H9 (cell line): ENCODE measurements at regions not wholly inside any gene's neighbourhood (a gene's known extent, or its start where the extent isn't known, plus 50 kb on each side); places are given as distances from the start of the nearest gene placed in this dataset.

Experiments used
- DNase-seq: peaks from one replicate; pipeline ENCODE4 v3.0.0-alpha.2; 2017
- H2AFZ ChIP-seq: one replicate; pipeline ENCODE4 v1.6.1; 2013; ENCODE audit warnings: mild to moderate bottlenecking, low read length, control low read depth, moderate library complexity
- H2AK5ac ChIP-seq: 2 replicates; pipeline ENCODE4 v1.6.1; 2013; ENCODE audit warnings: low read length, control low read depth, mixed read lengths; ENCODE audit not compliant: insufficient read length
- H2BK120ac ChIP-seq: one replicate; pipeline ENCODE4 v1.6.1; 2013; ENCODE audit warnings: low read depth, mild to moderate bottlenecking, low read length, control low read depth, inconsistent platforms; ENCODE audit not compliant: poor library complexity, severe bottlenecking
- H2BK12ac ChIP-seq: 2 replicates; pipeline ENCODE4 v1.6.1; 2013; ENCODE audit warnings: low read length, control low read depth, mixed read lengths, low read depth; ENCODE audit not compliant: insufficient read length
- H2BK15ac ChIP-seq: 2 replicates; pipeline ENCODE4 v1.6.1; 2013; ENCODE audit warnings: low read depth, low read length, control low read depth
- H2BK20ac ChIP-seq: one replicate; pipeline ENCODE4 v1.6.1; 2013; ENCODE audit warnings: low read depth, mild to moderate bottlenecking, low read length, control low read depth, inconsistent platforms; ENCODE audit not compliant: poor library complexity, severe bottlenecking
- H2BK5ac ChIP-seq: 2 replicates; pipeline ENCODE4 v1.6.1; 2013; ENCODE audit warnings: low read length, control low read depth, mixed read lengths; ENCODE audit not compliant: insufficient read length
- H3K14ac ChIP-seq: 2 replicates; pipeline ENCODE4 v1.6.1; 2013; ENCODE audit warnings: low read length, control low read depth; ENCODE audit not compliant: insufficient read depth
- H3K18ac ChIP-seq: 2 replicates; pipeline ENCODE4 v1.6.1; 2013; ENCODE audit warnings: low read depth, mild to moderate bottlenecking, mixed read lengths, low read length, control low read depth; ENCODE audit not compliant: insufficient read length
- H3K23ac ChIP-seq: 2 replicates; pipeline ENCODE4 v1.6.1; 2013; ENCODE audit warnings: low read length, control low read depth, mixed read lengths, low read depth; ENCODE audit not compliant: insufficient read length
- H3K23me2 ChIP-seq: 2 replicates; pipeline ENCODE4 v1.6.1; 2013; ENCODE audit warnings: low read depth, mild to moderate bottlenecking, mixed read lengths, low read length, control low read depth; ENCODE audit not compliant: insufficient read length, poor library complexity, severe bottlenecking
- H3K27ac ChIP-seq: 2 replicates; pipeline ENCODE4 v1.5.1; 2013; ENCODE audit warnings: low read length, control low read depth, mixed read lengths, low read depth; ENCODE audit not compliant: insufficient read length
- H3K27me3 ChIP-seq: 2 replicates; pipeline ENCODE4 v1.6.1; 2013; ENCODE audit warnings: low read length, control low read depth, inconsistent platforms; ENCODE audit not compliant: insufficient read depth
- H3K4ac ChIP-seq: 2 replicates; pipeline ENCODE4 v1.6.1; 2013; ENCODE audit warnings: low read depth, mild to moderate bottlenecking, control low read depth, inconsistent platforms, low read length, moderate library complexity
- H3K4me1 ChIP-seq: 2 replicates; pipeline ENCODE4 v1.6.1; 2013; ENCODE audit warnings: low read length, control low read depth, inconsistent platforms; ENCODE audit not compliant: insufficient read depth
- H3K4me2 ChIP-seq: 2 replicates; pipeline ENCODE4 v1.6.1; 2013; ENCODE audit warnings: low read length, control low read depth, mixed read lengths; ENCODE audit not compliant: insufficient read length, insufficient read depth
- H3K56ac ChIP-seq: 2 replicates; pipeline ENCODE4 v1.6.1; 2013; ENCODE audit warnings: low read depth, mild to moderate bottlenecking, mixed read lengths, low read length, control low read depth; ENCODE audit not compliant: insufficient read length
- H3K79me1 ChIP-seq: 2 replicates; pipeline ENCODE4 v1.6.1; 2013; ENCODE audit warnings: low read depth, mild to moderate bottlenecking, moderate library complexity, low read length, control low read depth, inconsistent platforms; ENCODE audit not compliant: insufficient read depth, poor library complexity, severe bottlenecking
- H3K79me2 ChIP-seq: 2 replicates; pipeline ENCODE4 v1.6.1; 2013; ENCODE audit warnings: low read length, control low read depth, inconsistent platforms; ENCODE audit not compliant: insufficient read depth
- H3K9ac ChIP-seq: 2 replicates; pipeline ENCODE4 v1.6.1; 2013; ENCODE audit warnings: low read length, control low read depth, mixed read lengths; ENCODE audit not compliant: insufficient read length; ENCODE audit errors: extremely low read depth
- H3K9me3 ChIP-seq: one replicate; pipeline ENCODE4 v1.6.1; 2013; ENCODE audit warnings: low read depth, low read length, inconsistent platforms; ENCODE audit not compliant: control insufficient read depth
- H3T11ph ChIP-seq: one replicate; pipeline ENCODE4 v1.6.1; 2013; ENCODE audit warnings: mild to moderate bottlenecking, low read length, control low read depth, inconsistent platforms
- H4K20me1 ChIP-seq: one replicate; pipeline ENCODE4 v1.6.1; 2013; ENCODE audit not compliant: control insufficient read depth, insufficient read length, insufficient read depth
- H4K5ac ChIP-seq: 2 replicates; pipeline ENCODE4 v1.6.1; 2013; ENCODE audit warnings: low read depth, mild to moderate bottlenecking, mixed read lengths, low read length, control low read depth; ENCODE audit not compliant: insufficient read length
- H4K8ac ChIP-seq: replicated peaks from 2 replicates; pipeline ENCODE4 v1.6.1; 2013; ENCODE audit warnings: low read length, control low read depth, mixed read lengths, low read depth; ENCODE audit not compliant: insufficient read length
- H4K91ac ChIP-seq: 2 replicates; pipeline ENCODE4 v1.6.1; 2013; ENCODE audit warnings: low read depth, mild to moderate bottlenecking, moderate library complexity, mixed read lengths, low read length, control low read depth; ENCODE audit not compliant: insufficient read length
- H3K27ac Mint-ChIP-seq, 3 experiments: 2 replicates in 2 of 3; 3 replicates in 1 of 3; pipeline ENCODE4 v1.8.0; 2020 to 2021; ENCODE audit warnings: mixed read lengths in 3 of 3, mild to moderate bottlenecking in 1 of 3, moderate library complexity in 1 of 3
- H3K27me3 Mint-ChIP-seq: 2 replicates; pipeline ENCODE4 v1.8.0; 2021; ENCODE audit warnings: low read depth, mild to moderate bottlenecking, moderate library complexity, mixed read lengths
- H3K36me3 Mint-ChIP-seq, 3 experiments: 2 replicates in 2 of 3; 3 replicates in 1 of 3; pipeline ENCODE4 v1.8.0; 2020 to 2021; ENCODE audit warnings: low read depth in 3 of 3, mixed read lengths in 3 of 3; ENCODE audit not compliant: insufficient read depth in 1 of 3
- H3K4me1 Mint-ChIP-seq, 2 experiments: 2 replicates each; pipeline ENCODE4 v1.8.0; 2020; ENCODE audit warnings: mixed read lengths in 2 of 2
- H3K4me3 Mint-ChIP-seq, 2 experiments: 2 replicates in 1 of 2; 3 replicates in 1 of 2; pipeline ENCODE4 v1.8.0; 2020 to 2021; ENCODE audit warnings: mild to moderate bottlenecking in 2 of 2, mixed read lengths in 2 of 2, moderate library complexity in 1 of 2
- H3K9me3 Mint-ChIP-seq, 2 experiments: 2 replicates in 1 of 2; 3 replicates in 1 of 2; pipeline ENCODE4 v1.8.0; 2020; ENCODE audit warnings: mild to moderate bottlenecking in 2 of 2, mixed read lengths in 2 of 2, moderate library complexity in 1 of 2
- whole genome bisulfite sequencing: extraction: QIAGEN DNeasy Blood & Tissue Kit; methylation state at CpG from one replicate; pipeline ENCODE4 v1.1.7; 2013; ENCODE audit warnings: missing lambda C conversion rate, low lambda C conversion rate, mixed read lengths; ENCODE audit not compliant: insufficient read length; ENCODE audit errors: extremely low coverage; 5-methylcytosine and 5-hydroxymethylcytosine counted together
- TF ChIP-seq, protein P1 (sequence below): fragments of 200-600 bp; sonication (generic); conservative IDR thresholded peaks from 3 replicates; pipeline ENCODE4 v1.8.0; 2021; ENCODE audit warnings: antibody characterized with exemption, mild to moderate bottlenecking

DNA sequence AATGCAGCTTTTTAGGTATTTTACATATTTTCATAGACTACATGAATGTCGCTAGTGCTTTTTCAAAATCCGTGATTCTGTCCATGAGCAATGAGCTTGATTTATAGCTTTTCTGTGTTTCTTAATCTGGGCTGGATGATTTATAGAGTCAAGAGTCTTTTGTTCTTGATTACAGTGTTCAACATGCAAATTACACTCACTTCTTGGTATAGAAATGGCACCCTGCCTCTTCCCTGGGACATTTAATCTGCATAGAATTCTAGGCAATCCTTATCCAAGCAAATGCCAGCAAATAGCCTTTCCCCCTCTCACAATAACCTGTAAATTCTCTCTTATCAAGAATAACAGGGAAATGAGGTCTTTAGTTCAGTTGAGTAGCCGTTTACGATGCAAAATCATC lies 246.2 kb upstream of the SEMA3C start:
- Mint-ChIP-seq H3K36me3 (no peaks in the 10 kb centered on the region), H3K4me1 (peaks cover 0 to 3% of the 10 kb centered on the region in 2 experiments; a peak in 2 of 4 replicates), H3K4me3 (no peak overlapping the region), H3K27ac (no peak overlapping the region), H3K27me3 (no peaks in the 10 kb centered on the region), H3K9me3 (no peaks in the 10 kb centered on the region; a peak in 1 of 5 replicates)
- TF ChIP-seq, protein P1, sequence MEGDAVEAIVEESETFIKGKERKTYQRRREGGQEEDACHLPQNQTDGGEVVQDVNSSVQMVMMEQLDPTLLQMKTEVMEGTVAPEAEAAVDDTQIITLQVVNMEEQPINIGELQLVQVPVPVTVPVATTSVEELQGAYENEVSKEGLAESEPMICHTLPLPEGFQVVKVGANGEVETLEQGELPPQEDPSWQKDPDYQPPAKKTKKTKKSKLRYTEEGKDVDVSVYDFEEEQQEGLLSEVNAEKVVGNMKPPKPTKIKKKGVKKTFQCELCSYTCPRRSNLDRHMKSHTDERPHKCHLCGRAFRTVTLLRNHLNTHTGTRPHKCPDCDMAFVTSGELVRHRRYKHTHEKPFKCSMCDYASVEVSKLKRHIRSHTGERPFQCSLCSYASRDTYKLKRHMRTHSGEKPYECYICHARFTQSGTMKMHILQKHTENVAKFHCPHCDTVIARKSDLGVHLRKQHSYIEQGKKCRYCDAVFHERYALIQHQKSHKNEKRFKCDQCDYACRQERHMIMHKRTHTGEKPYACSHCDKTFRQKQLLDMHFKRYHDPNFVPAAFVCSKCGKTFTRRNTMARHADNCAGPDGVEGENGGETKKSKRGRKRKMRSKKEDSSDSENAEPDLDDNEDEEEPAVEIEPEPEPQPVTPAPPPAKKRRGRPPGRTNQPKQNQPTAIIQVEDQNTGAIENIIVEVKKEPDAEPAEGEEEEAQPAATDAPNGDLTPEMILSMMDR: no peak
- Histone ChIP-seq H4K20me1 (no peaks in the 10 kb centered on the region), H3K79me1 (no peaks in the 10 kb centered on the region), H3K14ac (no peak overlapping the region), H4K5ac (no peak overlapping the region), H3K4me1 (no peaks in the 10 kb centered on the region), H3K4ac (no peak overlapping the region), H4K8ac (no peak overlapping the region), H3K79me2 (no peaks in the 10 kb centered on the region), H2BK120ac (no peak overlapping the region), H2AK5ac (no peak overlapping the region), H4K91ac (no peak overlapping the region), H3K23ac (no peak overlapping the region), H2BK20ac (no peak overlapping the region), H3K23me2 (no peaks in the 10 kb centered on the region), H2AFZ (no peak overlapping the region), H3K9ac (no peak overlapping the region), H2BK5ac (no peak overlapping the region), H2BK12ac (no peak overlapping the region), H3T11ph (no peak overlapping the region), H3K27ac (no peak overlapping the region), H3K18ac (no peak overlapping the region), H3K9me3 (no peaks in the 10 kb centered on the region), H3K56ac (no peak overlapping the region), H3K27me3 (no peaks in the 10 kb centered on the region), H2BK15ac (no peak overlapping the region), H3K4me2 (no peak overlapping the region)
- WGBS: no CpG with 5 or more reads among the region's 4 CpGs
- DNase-seq: no peak
